Transverse colon (tissue), 4 donors: ENCODE measurements at regions not wholly inside any gene's neighbourhood (a gene's known extent, or its start where the extent isn't known, plus 50 kb on each side); places are given as distances from the start of the nearest gene placed in this dataset.

ENCODE experiments used
- EP300 ChIP-seq: sonication (generic); formaldehyde crosslinking; IDR thresholded peaks from one replicate; pipeline ENCODE4 v1.6.1; 2017; ENCODE audit warnings: antibody characterized with exemption, low read depth
- POLR2A ChIP-seq: fragments of 450-650 bp; IDR thresholded peaks from one replicate; pipeline ENCODE4 v1.6.1; 2016; ENCODE audit warnings: antibody characterized with exemption, mild to moderate bottlenecking, moderate library complexity
- POLR2AphosphoS5 ChIP-seq, 3 donors: sonication (generic); formaldehyde crosslinking; IDR thresholded peaks; one replicate each; pipeline ENCODE4 v1.6.1; 2016; ENCODE audit warnings: antibody characterized with exemption in 3 of 3
- TF ChIP-seq, protein P1 (sequence below), 5 experiments: fragments of 200-600 bp in 3 of 5; fragments of 450-650 bp in 2 of 5; sonication (generic) in 3 of 5; IDR thresholded peaks; 1 replicate in 2 of 5; 2 replicates in 3 of 5; pipeline ENCODE4 v1.5.1; 2016 to 2017; ENCODE audit warnings: antibody characterized with exemption in 5 of 5, inconsistent platforms in 3 of 5, mild to moderate bottlenecking in 2 of 5, moderate library complexity in 1 of 5

DNA sequence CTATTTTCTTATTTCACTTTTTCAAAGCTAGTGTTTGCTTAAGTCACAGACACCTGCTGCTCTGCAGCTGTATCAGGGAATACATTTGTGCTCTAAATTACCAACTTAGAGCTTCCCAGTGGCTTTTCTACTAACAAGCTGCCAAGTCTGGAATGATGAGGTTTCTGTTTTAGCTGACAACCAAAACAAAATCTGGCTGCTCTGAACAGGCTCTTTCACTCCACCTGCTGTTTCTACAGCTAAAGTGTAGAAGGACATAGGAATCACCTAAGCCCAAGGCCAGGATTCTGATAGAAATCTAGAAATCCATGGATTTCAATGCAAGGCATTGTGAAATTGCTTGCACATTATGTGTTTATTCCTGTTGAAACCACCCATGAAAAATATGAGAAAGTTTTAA lies 201.2 kb downstream of the SUCLG1 start:
- TF ChIP-seq, protein P1, sequence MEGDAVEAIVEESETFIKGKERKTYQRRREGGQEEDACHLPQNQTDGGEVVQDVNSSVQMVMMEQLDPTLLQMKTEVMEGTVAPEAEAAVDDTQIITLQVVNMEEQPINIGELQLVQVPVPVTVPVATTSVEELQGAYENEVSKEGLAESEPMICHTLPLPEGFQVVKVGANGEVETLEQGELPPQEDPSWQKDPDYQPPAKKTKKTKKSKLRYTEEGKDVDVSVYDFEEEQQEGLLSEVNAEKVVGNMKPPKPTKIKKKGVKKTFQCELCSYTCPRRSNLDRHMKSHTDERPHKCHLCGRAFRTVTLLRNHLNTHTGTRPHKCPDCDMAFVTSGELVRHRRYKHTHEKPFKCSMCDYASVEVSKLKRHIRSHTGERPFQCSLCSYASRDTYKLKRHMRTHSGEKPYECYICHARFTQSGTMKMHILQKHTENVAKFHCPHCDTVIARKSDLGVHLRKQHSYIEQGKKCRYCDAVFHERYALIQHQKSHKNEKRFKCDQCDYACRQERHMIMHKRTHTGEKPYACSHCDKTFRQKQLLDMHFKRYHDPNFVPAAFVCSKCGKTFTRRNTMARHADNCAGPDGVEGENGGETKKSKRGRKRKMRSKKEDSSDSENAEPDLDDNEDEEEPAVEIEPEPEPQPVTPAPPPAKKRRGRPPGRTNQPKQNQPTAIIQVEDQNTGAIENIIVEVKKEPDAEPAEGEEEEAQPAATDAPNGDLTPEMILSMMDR (IDR thresholded peaks at IDR 0.05): no peak
- TF ChIP-seq EP300: no peak
- no peak for TF ChIP-seq POLR2AphosphoS5 (IDR thresholded peaks at IDR 0.05)
- TF ChIP-seq POLR2A: no peak
